ENCODE measurements at regions not wholly inside any gene's neighbourhood (a gene's known extent, or its start where the extent isn't known, plus 50 kb on each side); places are given as distances from the start of the nearest gene placed in this dataset.
"Not testable (repeated sequence)": the region's sequence is repeated elsewhere in the genome, so short reads cannot be mapped to it uniquely, and the experiment has no call there.

DNA sequence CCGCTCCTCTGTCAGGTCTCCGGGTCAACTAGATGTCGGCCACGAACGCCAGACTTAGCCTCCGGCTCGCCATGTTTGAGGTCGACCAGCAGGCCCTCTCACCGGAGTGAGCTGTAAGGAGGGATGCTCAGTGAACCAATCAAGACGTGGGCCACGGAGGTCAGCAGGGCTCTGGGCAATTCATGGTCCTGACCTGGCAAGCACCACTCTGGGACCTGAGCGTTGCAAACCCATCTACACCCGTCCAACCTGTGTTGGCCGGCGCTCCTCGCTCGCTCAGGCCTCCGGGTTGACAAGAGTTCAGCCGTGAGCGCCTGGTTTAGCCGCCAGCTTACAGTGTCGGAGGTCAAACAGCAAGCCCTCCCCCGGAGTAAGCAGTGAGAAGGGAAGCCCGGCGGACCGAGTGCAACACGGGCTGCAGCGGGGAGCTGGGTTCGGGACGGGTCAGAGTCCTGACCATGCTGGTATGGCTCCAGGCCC lies 1361.9 kb downstream of the UQCRFS1 start:
- no peak for DNase-seq

DNA sequence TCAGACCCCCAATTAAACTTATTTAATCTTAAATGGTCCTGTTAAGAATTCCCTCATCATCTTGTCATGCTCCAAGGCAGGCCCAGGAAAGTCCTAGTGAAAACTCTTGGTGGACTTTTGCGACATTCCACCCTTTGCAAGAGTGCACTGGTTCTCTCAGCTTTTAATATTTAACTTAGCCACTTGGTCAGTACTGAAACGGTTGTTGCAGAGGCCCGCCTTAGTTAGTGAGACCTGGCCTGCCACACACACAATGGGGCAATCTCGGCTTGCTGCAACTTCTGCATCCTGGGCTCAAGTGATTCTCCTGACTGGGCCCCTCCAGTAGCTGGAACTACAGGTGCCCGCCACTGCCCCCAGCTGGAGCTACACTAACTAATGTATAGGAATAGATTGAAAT lies 1366.0 kb downstream of the UQCRFS1 start:
- DNase-seq, result no peak

DNA sequence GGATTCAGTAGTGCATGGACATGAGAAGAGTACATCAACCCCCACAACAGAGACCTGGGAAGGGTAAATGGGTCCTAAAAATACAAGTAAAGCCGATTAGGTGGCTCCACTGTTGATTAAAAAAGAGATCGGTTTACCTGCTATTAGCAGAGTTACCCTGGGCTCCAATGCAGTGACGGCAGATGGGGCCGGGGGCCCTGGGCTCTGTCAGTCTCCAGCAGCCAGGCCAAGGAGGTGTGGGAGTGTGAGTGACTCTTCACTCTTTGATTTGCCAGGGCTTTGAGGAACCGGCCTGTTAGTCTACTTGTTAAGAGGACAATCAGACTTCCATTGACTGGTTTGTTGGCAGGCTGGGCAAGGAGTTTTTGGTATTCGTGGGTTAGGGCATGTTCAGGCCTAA lies 1368.7 kb downstream of the UQCRFS1 start:
- DNase-seq, result no peak

DNA sequence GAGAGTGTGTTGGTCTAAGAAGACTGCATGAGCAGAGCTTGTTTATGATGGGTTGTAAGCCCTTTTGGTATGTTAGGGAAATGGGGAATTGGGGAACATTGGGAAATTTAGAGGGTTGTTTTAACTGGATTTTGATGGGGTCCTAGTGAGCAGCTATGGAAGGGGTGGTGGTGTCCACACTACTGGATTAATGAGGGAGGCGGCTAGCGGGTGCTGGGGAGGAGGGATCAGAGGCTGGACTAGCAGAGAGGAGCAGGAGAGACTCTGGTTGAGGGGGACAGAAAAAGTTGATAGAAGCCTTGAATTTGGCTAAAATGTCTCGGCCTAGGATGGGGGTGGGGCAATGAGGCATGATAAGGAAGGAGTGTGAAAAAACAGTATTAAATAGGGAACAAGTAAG lies 1369.1 kb downstream of the UQCRFS1 start:
- DNase-seq, result no peak

DNA sequence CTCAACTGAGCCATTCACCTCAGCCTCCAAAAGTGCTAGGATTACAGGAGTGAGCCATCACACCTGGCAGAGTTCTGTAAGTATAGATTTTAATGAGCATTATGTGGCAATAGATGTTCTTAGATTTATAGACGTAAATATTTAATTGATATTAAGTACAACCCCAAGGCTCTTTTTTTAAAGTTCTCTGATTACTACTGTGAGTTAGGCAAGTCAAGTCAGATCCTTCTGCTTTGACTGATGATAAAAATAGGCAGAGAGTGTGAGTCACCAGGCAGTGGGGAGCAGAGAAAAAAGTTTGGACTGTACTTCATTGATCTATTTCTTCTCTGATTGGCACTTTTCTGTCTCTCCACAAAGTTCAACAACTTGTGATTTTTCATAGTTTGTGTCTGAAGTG lies 1379.9 kb downstream of the UQCRFS1 start:
- DNase-seq, result no peak

DNA sequence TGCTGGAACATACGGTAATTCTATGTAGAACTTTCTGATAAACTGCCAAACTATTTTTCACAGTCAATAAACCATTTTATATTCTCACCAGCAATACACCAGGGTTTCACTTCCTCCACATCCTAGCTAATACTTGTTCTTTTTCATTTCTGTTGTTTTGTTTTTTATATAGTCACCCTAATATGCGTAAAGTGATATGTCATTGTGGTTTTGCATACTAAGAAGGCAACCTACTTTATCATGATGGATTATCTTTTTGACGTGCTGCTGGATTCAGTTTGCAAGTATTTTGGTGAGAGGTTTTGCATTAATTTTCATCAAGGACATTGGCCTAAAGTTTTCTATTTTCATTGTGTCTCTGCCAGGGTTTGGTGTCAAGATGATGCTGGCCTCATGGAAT lies 1384.1 kb downstream of the UQCRFS1 start:
- DNase-seq, result no peak

DNA sequence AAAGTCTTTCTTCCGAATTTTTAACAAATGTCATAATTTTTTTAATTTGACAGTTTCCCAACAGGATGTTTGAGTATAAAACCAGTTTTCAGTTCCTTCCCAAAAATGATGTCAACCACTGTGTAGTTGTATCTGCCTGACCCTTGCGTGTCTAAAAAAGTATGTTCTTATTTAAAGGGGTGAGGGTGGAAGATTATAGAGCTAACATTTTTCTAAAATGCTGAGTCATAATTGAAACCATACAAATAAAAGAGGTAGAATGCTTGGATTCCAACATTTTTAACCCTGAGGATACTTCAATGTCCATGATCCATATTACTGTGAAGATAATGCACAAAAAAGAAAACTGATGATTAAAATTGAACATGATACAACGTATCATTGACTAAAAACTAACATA lies 1388.8 kb downstream of the UQCRFS1 start:
- no peak for DNase-seq

DNA sequence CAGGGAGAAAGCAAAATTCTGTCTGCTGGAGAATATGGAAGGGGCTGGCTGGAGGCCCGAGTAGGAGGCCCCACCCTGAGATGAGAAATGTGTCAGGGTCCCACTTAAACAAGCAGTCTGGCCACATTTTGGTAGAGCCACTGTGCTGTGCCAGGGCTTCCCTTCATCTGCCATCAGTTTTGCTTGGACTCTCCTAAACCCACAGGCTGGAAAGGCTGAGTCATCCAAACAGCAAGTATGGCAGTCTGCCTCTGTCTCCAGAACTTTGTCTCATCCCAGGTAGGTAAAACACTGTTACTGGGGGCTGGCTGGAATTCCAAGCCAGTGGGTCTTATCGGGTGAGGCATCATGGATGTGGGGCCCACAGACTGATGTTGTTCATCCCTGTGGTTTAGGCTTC lies 1390.6 kb downstream of the UQCRFS1 start:
- no peak for DNase-seq

DNA sequence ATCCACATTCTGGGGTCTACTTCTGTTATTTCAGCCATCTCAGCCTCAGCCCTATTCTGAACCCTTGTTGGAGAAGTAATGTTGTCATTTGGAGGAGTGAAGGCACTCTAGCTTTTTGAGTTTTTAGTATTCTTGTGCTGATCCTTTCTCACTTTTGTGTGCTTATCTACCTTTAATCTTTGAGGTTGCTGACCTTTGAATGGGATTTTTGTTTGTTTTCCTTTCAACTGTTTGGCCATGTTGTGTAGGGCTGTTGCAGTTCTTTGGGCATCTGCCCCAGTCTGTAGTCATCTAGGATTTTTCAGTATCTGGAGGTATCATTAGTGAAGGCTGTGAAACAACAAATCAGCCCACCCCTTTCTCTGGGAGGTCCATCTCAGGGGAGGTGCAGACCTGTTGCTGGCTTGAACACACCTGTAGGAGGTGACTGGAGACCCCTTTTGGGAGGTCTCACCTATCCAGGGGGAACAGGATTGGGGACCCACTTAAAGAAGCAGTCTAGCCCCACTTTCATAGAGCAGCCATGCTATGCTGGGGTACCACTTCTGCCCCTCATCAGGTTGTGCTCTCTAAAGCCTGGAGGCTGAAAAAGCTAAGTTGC lies 1391.4 kb downstream of the UQCRFS1 start:
- DNase-seq, result no peak

DNA sequence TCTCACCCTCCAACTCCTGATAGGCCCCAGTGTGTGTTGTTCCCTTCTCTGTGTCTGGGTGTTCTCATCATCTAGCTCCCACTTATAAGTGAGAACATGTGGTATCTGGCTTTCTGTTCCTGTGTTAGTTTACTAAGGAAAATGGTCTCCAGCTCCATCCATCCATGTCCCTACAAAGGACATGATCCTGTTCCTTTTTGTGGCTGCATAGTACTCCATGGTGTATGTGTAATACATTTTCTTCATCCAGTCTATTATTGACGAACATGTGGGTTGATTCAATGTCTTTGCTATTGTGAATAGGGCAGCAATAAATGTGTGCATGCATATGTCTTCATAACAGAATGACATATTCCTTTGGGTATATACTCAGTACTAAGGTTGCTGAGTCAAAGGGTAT lies 1397.0 kb downstream of the UQCRFS1 start:
- no peak for DNase-seq

DNA sequence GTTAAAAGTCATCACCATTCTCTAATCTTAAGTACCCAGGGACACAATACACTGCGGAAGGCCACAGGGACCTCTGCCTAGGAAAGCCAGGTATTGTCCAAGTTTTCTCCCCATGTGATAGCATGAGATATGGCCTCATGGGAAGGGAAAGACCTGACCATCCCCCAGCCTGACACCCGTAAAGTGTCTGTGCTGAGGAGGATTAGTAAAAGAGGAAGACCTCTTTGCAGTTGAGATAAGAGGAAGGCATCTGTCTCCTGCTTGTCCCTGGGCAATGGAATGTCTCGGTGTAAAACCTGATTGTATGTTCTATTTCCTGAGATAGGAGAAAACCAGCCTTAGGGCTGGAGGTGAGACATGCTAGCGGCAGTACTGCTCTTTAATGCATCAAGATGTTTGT lies 1398.1 kb downstream of the UQCRFS1 start:
- DNase-seq, result not testable (repeated sequence)

DNA sequence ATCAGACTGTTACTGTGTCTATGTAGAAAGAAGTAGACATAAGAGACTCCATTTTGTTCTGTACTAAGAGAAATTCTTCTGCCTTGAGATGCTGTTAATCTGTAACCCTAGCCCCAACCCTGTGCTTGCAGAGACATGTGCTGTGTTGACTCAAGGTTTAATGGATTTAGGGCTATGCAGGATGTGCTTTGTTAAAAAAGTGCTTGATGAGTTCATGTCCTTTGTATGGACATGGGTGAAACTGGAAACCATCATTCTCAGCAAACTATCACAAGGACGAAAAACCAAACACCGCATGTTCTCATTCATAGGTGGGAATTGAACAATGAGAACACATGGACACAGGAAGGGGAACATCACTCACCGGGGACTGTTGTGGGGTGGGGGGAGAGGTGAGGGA lies 1398.7 kb downstream of the UQCRFS1 start:
- not testable (repeated sequence) for DNase-seq

DNA sequence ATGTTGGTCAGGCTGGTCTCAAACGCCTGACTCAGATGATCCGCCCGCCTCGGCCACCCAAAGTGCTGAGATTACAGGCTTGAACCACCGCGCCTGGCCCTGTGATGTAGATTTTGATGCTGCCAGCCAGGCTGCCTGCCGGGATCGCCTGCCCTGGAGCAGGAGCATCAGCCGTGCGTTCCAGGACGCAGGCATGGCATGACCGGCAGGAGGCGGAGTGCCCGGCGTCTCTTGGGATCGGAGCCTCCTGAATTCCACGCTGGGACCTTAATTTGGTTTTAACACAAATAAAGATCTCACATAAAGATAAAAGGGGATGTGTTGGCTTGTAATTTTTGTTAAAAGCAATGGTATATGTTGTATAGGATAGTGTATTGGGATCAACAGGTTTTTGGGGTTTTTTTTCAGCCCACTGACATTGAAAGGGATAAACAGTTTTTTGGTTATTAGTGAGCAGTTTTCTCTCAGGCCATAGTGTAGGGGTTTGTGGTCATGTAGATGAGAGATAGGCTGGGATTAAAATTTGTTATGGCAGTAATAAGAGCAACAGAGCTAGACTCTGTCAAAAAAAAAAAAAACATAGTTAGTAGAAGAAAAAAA lies 1406.4 kb downstream of the UQCRFS1 start:
- no peak for DNase-seq

DNA sequence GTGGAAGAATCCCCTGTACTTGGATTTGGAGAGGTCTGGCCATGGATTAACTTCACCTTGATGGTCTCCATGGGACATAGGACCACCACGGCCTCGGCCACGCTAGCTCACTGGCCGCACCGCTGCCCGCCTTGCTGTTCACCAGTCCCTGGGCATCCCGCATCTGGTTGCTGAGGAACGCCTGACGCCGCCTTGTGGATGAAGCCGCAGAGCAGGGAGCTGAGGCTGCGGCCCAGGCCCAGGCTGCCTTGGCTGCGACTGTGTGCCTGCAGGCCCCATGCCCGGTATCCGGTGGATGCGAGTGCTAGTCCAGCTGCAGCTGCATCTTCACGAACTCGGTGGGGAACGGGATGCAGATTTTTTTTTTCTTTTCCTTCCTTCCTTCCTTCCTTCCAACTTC lies 1407.1 kb downstream of the UQCRFS1 start:
- no peak for DNase-seq

DNA sequence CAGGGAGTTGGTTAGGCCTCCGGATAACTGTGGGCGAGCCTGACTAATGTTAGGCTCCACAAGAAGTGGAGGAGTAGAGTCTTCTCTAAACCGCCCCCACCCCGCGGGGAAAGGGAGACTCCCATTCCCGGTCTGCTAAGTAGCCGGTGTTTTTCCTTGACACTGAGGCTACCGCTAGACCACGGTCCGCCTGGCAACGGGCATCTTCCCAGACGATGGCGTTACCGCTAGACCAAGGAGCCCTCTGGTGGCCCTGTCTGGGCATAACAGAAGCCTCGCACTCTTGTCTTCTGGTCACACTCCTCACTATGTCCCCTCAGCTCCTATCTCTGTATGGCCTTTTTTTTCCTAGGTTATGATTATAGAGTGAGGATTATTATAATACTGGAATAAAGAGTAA lies 1410.7 kb downstream of the UQCRFS1 start:
- DNase-seq, result not testable (repeated sequence)

DNA sequence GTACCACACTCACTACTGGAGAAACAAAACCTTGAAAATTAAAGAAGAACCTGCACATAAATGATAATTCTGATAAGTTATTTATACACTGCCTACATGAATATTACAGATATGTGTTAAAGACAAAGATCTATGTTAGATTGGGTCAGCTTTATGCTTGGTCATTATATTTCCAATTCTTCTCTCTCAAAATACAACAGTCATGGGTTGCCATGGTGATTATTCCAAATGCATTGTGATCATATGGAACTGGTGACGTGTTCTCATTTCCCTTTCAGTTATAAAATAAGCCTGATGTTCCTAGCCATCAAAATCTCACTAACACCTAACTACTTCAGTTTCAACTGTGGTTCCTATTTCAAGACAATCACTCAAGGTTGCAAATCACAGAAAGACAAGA lies 1416.4 kb downstream of the UQCRFS1 start:
- DNase-seq, result no peak

DNA sequence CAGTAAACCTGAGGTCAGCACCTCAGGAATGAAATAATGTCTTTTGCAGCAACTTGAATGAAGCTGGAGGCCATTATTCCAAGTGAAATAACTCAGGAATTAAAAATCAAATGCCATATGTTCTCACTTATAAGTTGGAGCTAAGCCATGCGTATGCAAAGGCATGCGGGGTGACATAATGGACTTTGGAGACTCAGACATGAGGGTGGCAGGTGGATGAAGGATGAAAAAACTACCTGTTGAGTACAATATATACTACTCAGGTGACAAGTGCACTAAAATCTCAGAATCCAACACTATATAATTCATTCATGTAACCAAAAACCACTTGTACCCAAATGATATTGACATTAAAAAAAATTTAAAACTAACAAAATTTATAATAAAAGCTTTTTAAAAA lies 1416.9 kb downstream of the UQCRFS1 start:
- DNase-seq, result no peak

DNA sequence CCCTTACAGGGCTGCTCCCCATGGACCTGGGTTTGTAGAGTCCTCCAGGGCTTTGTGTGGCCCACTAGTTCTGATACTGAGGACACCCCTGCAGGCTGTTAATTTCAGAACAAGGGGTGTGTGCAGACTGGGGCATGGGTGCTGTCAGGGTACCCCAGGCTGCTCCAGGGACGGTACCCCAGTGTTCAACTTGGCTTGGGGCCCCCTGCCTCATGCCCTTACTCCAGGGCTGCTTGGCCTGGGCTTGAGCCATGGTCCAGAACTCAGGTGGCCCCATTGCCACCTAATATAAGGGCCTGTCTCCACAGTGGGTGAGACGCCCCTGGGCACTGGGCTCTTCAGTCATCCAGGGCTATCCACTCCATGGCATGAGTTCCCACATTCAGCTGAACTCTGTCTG lies 1417.6 kb downstream of the UQCRFS1 start:
- DNase-seq, result no peak

DNA sequence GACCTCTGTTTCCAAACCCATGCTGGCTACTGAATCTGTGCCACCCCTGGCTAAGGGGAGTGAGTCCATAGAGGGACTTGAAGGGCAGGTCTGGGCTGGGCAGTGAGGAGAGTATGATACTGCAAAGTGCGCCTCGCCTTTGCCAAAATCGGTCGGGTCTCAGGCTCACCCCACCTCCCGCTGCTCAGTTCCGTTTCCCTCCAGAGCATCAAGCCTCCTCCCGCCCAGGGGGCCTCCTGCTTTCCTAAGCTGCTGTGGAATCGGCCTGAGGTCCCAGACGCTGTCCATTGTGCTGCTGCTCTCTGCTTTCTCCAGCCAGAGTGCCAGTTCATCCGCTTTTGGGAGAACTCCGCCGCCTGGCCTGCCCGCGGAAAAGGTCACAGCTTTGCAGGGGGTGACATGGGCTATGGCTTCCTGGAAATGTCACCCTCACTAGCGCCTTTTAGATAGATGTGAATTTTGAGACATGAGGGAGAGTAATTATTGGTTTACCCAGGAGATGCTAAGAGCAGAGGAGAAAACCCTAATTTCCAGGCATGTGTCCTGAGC lies 1418.4 kb downstream of the UQCRFS1 start:
- no peak for DNase-seq

DNA sequence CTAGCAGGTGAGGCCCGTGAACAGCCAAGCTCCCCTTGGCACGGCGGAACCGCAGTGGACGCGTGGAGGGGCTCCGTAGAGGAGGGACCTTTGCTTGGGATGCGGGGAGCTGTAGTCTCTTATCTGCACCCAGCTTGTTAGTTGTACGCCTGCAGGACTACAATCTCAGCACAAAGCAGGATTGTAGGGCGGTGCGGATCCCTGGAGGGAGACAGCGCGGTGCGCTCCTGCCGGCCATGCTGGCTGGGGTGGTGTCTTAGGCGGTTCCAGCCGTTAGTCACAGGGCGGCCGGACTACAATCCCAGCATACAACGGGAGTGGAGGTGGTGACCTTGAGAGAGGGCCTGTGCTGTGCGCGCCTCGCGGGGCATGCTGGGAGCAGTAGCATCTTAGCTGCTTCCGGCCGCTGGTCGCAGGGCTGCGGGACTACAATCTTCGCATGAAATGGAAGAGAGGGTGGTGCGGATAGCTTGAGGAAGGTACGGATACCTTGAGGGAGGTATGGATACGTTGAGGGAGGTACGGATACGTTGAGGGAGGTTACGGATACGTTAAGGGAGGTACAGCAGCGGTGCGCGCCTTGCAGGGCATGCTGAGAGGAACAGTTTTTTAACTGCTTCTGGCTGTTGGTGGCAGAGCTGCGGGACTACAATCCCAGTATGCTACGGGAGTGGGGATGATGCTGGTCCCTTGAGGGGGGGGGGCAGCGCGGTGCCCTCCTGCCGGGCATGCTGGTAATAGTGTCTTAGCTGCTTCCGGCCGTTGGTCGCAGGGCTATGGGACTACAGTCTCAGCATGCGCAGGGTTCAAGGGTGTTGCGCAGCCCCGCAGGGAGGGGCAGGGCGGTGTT lies 1419.1 kb downstream of the UQCRFS1 start:
- peak; percentile 67 to 83 (median 80) for DNase-seq

DNA sequence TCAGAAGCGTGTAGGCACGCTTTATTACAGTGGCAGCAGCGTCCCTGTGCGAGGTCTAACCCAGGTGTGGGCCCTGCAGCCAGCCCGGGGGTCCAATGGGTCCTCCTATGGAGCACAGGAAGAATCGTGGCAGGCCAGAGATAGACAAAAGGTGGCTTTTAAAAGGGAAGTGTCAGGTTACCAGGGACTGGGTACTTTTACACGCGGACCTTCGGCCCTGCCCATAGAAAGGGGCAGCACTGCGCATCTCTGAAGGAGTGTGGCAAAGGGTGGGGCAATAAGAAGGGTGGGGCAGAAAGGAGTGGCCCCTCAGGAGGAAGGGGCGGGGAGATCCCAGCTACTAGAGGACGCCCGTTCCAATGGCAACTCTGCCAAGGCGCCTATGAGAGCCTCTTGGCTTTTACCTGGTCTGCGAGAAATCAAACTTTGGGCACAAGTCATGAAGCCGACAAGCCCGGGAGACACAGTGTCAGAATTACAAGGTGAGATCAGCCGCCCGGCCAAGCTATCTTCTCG lies 1419.8 kb downstream of the UQCRFS1 start:
- DNase-seq, result peak; percentile 42 to 59 (median 52)

DNA sequence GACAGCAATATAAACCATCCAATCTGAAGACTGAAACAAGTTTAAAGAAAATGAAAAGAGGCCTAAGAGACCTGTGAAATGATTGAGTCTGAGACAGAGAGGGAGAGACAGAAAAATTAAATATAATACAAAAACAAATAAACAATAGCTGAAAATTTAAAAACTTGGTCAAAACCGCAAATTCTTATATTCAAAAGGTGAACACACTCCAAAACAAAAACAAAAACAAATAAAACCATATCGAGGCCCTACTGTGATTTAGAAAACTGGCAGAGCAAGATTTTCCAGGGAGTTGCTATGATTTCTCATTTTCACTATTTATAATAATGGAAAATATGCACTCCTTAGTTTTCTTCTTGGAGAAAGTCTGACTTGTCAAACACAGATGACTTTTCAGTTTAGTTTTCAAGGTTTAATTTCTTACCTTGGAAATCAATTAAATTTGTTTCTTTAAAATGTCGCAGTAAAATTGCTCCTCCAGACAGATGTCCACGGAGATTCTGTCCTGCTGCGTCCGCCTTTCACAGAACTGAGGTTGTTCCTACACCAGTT lies 1420.3 kb downstream of the UQCRFS1 start:
- DNase-seq, result no peak

DNA sequence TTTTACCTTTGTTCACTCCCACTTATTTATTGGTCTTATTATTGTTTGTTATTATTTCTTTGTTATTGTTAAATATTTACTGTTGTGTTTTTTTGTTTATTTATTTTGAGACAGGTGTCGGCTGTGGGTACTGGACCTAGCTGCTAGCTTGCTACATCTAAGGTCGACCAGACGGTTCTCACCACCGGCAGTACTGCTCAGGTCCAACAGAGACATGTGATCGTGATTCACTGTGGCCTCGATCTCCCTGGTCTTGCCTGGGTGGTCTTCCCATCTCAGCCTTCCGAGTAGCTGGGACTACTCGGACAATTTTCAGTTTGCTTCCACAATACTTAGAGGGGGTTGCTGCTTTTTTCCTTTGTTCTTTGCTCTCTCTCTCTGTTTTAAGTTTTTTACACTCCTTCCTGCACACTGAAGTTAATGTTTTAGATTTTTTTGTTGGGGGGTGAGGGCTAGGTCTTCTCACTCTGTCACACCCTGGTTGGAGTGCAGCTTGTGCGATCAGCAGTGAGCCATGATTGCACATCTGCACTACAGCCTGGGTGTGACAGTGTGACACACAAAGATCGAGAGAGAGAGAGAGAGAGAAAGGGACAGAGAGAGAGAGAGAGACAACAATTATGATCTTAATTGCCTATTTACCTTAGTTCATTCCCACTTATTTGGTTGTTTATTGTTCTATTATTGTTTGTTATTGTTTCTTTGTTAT lies 1432.4 kb downstream of the UQCRFS1 start:
- no peak for DNase-seq
